Neural cell (in vitro differentiated cells): ENCODE measurements at regions not wholly inside any gene's neighbourhood (a gene's known extent, or its start where the extent isn't known, plus 50 kb on each side); places are given as distances from the start of the nearest gene placed in this dataset.

Experiments
- H2AFZ ChIP-seq: fragments of 200-600, 300-800 bp; sonication (generic), shearing (Covaris generic); 2 replicates; pipeline ENCODE4 v1.6.0; 2014; ENCODE audit warnings: low read depth, mild to moderate bottlenecking, antibody characterized with exemption, low read length, moderate library complexity
- H3F3A ChIP-seq: fragments of 200-600 bp; shearing (Covaris generic); 2 replicates; pipeline ENCODE4 v1.6.1; 2016; ENCODE audit warnings: mild to moderate bottlenecking, moderate library complexity, mixed read lengths, antibody characterized with exemption, low read length; ENCODE audit not compliant: insufficient read depth, poor library complexity, severe bottlenecking
- H3K27ac ChIP-seq: fragments of 200-600, 300-800 bp; sonication (generic), shearing (Covaris generic); 2 replicates; pipeline ENCODE4 v1.5.1; 2014; ENCODE audit warnings: mild to moderate bottlenecking, low read length, moderate library complexity
- H3K27me3 ChIP-seq: fragments of 300-800, 200-600 bp; sonication (generic), shearing (Covaris generic); 2 replicates; pipeline ENCODE4 v1.6.0; 2014; ENCODE audit warnings: mild to moderate bottlenecking, low read depth, low read length, moderate library complexity; ENCODE audit not compliant: insufficient read depth
- H3K36me3 ChIP-seq: fragments of 300-800, 200-600 bp; sonication (generic), shearing (Covaris generic); 2 replicates; pipeline ENCODE4 v1.5.1; 2014; ENCODE audit warnings: mild to moderate bottlenecking, antibody characterized with exemption, low read length, moderate library complexity; ENCODE audit not compliant: insufficient read depth
- H3K4me2 ChIP-seq: fragments of 300-800, 200-600 bp; sonication (generic), shearing (Covaris generic); 2 replicates; pipeline ENCODE4 v1.6.0; 2014; ENCODE audit warnings: mild to moderate bottlenecking, low read length
- H3K4me3 ChIP-seq: fragments of 300-800, 200-600 bp; sonication (generic), shearing (Covaris generic); 2 replicates; pipeline ENCODE4 v1.5.1; 2014; ENCODE audit warnings: mild to moderate bottlenecking, low read length, moderate library complexity
- H3K79me2 ChIP-seq: fragments of 200-600 bp; shearing (Covaris generic); replicated peaks from 2 replicates; pipeline ENCODE4 v1.6.0; 2014; ENCODE audit warnings: mild to moderate bottlenecking, low read length, moderate library complexity; ENCODE audit not compliant: insufficient read depth
- H3K9ac ChIP-seq: fragments of 300-800, 200-600 bp; sonication (generic), shearing (Covaris generic); 2 replicates; pipeline ENCODE4 v1.6.1; 2016; ENCODE audit warnings: mild to moderate bottlenecking, low read length, mixed read lengths
- H3K9me2 ChIP-seq: fragments of 200-600 bp; shearing (Covaris generic); 2 replicates; pipeline ENCODE4 v1.6.1; 2016; ENCODE audit warnings: mild to moderate bottlenecking, low read length, mixed read lengths; ENCODE audit not compliant: insufficient read depth
- H3K9me3 ChIP-seq: fragments of 200-600, 300-800 bp; sonication (generic), shearing (Covaris generic); 2 replicates; pipeline ENCODE4 v1.6.1; 2016; ENCODE audit warnings: mild to moderate bottlenecking, mixed run types, low read length, moderate library complexity, mixed read lengths
- H4K20me1 ChIP-seq: fragments of 200-600 bp; shearing (Covaris generic); 2 replicates; pipeline ENCODE4 v1.6.1; 2016; ENCODE audit warnings: mild to moderate bottlenecking, mixed run types; ENCODE audit not compliant: insufficient read depth
- EP300 ChIP-seq: fragments of 450-650 bp; conservative IDR thresholded peaks from 2 replicates; pipeline ENCODE4 v1.6.1; 2014; ENCODE audit warnings: antibody characterized with exemption, mild to moderate bottlenecking, moderate library complexity; ENCODE audit not compliant: poor library complexity, severe bottlenecking
- EZH2 ChIP-seq: fragments of 200-600, 300-800 bp; shearing (Covaris generic), sonication (generic); IDR thresholded peaks from 2 replicates; pipeline ENCODE4 v1.6.1; 2014; ENCODE audit warnings: antibody characterized with exemption, low read length, borderline replicate concordance, mild to moderate bottlenecking; ENCODE audit not compliant: insufficient read depth, poor library complexity, severe bottlenecking
- MXI1 ChIP-seq: fragments of 450-650 bp; conservative IDR thresholded peaks from 2 replicates; pipeline ENCODE4 v1.6.1; 2014; ENCODE audit warnings: antibody characterized with exemption, mild to moderate bottlenecking; ENCODE audit not compliant: poor library complexity, severe bottlenecking
- POLR2AphosphoS5 ChIP-seq: IDR thresholded peaks from 2 replicates; pipeline ENCODE4 v1.6.1; 2012
- RAD21 ChIP-seq: fragments of 450-650 bp; conservative IDR thresholded peaks from 2 replicates; pipeline ENCODE4 v1.6.1; 2014; ENCODE audit warnings: antibody characterized with exemption, mild to moderate bottlenecking, moderate library complexity
- REST ChIP-seq: IDR thresholded peaks from 2 replicates; pipeline ENCODE4 v1.6.1; 2012; ENCODE audit warnings: borderline replicate concordance
- SMC3 ChIP-seq: fragments of 450-650 bp; conservative IDR thresholded peaks from 2 replicates; pipeline ENCODE4 v1.6.1; 2014; ENCODE audit warnings: antibody characterized with exemption, mild to moderate bottlenecking, moderate library complexity; ENCODE audit not compliant: poor library complexity
- TAF1 ChIP-seq: IDR thresholded peaks from 2 replicates; pipeline ENCODE4 v1.6.1; 2012; ENCODE audit warnings: low read depth
- TF ChIP-seq, protein P1 (sequence below): fragments of 450-650 bp; IDR thresholded peaks from 2 replicates; pipeline ENCODE4 v1.5.1; 2014; ENCODE audit warnings: antibody characterized with exemption, mild to moderate bottlenecking, moderate library complexity; ENCODE audit not compliant: poor library complexity, severe bottlenecking

DNA sequence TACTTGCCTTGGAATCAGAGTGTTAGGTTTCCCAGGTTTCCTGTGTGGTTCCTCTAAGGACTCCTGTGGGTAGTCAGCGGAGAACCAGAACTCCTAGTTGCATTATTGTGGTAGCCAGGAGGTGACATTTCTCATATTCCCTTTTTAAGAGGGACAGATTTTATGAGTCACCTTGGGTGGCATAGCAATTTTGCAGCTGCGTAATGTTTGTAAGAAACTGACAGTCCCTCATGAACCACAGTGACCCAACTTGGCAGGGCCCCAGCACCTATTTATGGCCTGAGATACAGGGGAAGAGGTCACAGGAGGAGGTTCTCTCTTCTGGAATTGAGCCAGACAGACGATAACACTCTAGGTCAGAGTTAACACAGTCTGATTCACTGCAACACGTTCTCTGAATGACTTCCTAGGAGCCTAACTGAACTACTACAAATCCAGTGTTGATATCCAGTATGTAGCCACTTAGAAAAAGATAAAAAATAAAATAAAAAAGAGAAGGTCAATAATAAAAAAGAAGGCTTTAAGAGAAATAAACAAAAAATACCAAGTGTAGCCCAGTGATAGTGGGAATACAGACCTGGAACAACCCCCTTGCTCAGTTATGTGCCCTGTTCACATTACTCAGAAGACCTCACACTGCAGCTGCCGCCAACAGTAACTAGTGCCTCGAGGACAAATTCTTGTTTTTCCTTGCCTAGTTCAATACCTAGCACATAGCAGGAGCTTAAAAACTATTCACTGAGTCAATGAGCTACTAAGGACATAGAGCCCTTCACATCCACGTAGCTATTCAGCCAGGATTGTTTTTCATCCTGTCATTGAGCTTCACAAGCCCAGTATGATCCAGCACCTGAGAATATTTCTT lies 50.7 kb upstream of the VLDLR start:
- no peak overlapping the region for H3K4me2 ChIP-seq

More for the DNA sequence above, 50.7 kb upstream of the VLDLR start:
- Histone ChIP-seq H3K9ac (no peak overlapping the region), H3K4me3 (no peak overlapping the region), H3K9me3 (no peaks in the 10 kb centered on the region), H3K9me2 (no peaks in the 10 kb centered on the region), H3F3A (no peaks in the 10 kb centered on the region), H3K79me2 (no peaks in the 10 kb centered on the region), H3K36me3 (no peaks in the 10 kb centered on the region), H3K27ac (no peak overlapping the region), H4K20me1 (no peaks in the 10 kb centered on the region), H2AFZ (no peak overlapping the region), H3K27me3 (no peaks in the 10 kb centered on the region)
- no peak for TF ChIP-seq EZH2
- no peak for TF ChIP-seq MXI1
- no peak for TF ChIP-seq POLR2AphosphoS5
- TF ChIP-seq, protein P1, sequence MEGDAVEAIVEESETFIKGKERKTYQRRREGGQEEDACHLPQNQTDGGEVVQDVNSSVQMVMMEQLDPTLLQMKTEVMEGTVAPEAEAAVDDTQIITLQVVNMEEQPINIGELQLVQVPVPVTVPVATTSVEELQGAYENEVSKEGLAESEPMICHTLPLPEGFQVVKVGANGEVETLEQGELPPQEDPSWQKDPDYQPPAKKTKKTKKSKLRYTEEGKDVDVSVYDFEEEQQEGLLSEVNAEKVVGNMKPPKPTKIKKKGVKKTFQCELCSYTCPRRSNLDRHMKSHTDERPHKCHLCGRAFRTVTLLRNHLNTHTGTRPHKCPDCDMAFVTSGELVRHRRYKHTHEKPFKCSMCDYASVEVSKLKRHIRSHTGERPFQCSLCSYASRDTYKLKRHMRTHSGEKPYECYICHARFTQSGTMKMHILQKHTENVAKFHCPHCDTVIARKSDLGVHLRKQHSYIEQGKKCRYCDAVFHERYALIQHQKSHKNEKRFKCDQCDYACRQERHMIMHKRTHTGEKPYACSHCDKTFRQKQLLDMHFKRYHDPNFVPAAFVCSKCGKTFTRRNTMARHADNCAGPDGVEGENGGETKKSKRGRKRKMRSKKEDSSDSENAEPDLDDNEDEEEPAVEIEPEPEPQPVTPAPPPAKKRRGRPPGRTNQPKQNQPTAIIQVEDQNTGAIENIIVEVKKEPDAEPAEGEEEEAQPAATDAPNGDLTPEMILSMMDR, result no peak
- TF ChIP-seq REST, result no peak
- no peak for TF ChIP-seq SMC3
- TF ChIP-seq EP300, result no peak
- TF ChIP-seq RAD21, result no peak
- TF ChIP-seq TAF1, result no peak
